SIG-M5 treated with dmso at 0.1 percent for 504 hours (cell line): ENCODE measurements at regions not wholly inside any gene's neighbourhood (a gene's known extent, or its start where the extent isn't known, plus 50 kb on each side); places are given as distances from the start of the nearest gene placed in this dataset.

Source experiments
- DNase-seq: peaks from one replicate; lab custom pipeline; 2025; ENCODE audit not compliant: unreplicated experiment; lab: John Stamatoyannopoulos, UW

- no peak for DNase-seq
These were observed 61.7 kb upstream of the USP24 start for GRCh38 chr1:55276671-55277376.

GRCh38 chr1:55275941-55276341 lies 60.8 kb upstream of the USP24 start:
- no peak for DNase-seq

GRCh38 chr1:55275151-55275748 lies 60.1 kb upstream of the USP24 start:
- no peak for DNase-seq

GRCh38 chr1:55272994-55273393 lies 57.8 kb upstream of the USP24 start:
- no peak for DNase-seq
